Stimulated activated CD4-positive, alpha-beta T cell treated with anti-CD3 and anti-CD28 coated beads, Interleukin-12 subunit alpha, Interleukin-12 subunit beta, amount 100 ng/mL, for 4 hours (primary cell): ENCODE measurements at regions not wholly inside any gene's neighbourhood (a gene's known extent, or its start where the extent isn't known, plus 50 kb on each side); places are given as distances from the start of the nearest gene placed in this dataset.

Experiments
- DNase-seq: peaks from one replicate; pipeline ENCODE4 v3.0.0-alpha.2; 2020

DNA sequence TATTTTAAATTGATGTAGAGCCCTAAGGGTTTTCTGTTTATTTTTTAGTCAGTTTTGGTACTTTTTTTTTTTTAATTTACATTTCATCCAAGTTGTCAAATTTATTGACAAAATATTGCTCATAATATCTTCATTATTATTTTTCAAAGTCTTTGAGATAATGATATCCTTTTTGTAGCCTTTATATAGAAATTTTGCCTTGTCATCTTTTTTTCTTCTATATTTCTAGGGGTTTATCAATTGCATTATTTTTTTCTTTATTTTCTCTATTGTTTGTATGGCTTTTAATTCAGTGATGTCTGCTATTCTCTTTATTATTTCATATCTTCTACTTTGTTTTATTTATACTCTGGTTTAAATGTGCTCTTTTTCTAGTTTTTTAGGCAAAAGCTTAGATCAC is 863.0 kb upstream of the GJE1 start:
- no peak for DNase-seq

DNA sequence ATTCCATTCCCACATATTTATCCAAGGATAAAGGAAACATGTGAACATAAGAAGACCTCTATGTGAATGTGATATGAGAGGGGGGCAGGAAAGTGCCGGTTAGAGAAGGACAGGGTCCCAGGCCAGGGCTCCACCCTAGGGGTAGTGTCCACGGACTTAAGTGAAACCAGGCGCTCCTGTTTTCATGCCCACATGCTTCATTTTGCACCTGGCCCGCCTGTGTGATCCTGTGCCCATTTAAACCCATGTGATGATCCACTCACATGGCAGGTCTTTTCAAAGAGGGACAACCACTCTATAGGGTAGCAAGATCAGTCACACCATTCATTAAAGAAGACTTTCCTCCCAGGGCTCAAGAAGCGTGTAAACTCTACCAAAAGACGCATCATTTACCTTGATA is 865.3 kb upstream of the GJE1 start:
- no peak for DNase-seq

DNA sequence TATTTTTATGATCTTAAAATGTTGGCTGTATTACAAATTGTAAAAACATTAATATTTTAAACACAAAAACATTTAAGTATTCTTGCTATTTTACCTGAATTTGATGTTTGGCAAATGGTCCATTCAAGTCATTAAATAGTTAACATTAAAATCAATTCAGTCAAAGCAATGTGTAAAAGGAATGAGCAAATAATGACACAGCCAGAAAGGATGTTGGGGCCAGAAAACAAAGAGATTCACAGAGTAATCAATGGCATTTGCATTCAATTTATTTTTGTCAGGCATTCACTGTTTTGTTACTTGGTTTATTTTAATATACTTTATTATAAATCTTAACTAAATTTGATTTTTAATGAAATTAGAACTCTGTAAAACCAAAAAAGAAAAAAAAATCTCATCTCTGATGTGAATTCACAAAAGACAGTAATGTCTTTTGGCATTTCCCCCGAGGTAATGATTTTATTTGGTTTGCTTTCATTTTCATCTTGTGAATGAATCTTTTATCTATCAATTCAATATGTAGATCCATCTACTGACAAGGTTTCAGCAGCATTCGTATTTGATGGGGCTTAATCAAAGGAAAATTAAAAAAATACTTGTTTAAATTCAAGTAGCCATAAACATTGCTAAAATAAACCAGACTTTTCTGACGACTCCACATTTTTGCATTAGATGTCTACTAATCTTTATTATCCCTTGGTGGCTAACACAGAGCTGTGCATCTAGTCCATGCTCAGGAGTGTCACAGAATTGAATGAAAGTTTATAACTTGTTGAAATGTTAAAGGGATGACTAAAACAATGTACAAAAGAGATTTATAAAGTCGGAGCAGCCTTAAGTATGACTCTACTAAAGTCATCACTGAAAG is 866.7 kb upstream of the GJE1 start:
- DNase-seq = no peak

DNA sequence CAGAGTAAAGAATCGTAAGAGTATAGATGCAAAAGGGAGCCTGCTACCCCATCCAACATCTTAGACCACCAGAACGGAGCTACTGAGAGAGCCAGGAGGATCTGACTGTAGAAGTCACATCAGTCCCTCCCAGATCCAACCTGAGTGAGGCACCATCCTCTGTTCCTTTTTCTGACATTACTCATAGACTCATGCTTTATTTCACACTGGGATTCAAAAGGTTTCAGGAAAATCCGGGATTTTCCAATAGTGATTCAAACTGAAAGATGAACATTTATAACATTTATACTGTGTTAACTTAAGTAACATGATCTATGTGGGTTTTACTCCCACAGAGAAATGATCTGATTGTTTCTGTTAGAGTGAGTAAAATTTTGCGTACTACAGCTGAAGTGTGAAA is 868.6 kb upstream of the GJE1 start:
- DNase-seq = no peak

DNA sequence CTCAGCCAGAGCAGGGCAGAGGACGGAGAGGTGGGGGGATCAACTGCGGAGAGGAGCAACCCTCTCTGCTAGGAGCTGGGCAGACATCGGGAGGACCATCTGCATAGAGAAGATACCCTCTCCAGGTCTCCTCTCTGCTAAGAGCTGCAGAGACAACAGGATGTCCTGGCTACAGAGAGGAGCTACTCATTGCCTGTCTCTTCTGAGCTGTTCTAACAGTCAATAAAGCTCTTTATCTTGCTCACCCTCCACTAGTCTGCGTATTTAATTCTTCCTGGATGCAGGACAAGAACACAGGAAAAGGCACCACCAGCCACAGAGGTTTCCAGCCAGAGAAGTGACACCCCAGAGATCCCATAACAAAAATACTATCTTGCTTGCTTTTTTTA is 871.1 kb upstream of the GJE1 start:
- no peak for DNase-seq

DNA sequence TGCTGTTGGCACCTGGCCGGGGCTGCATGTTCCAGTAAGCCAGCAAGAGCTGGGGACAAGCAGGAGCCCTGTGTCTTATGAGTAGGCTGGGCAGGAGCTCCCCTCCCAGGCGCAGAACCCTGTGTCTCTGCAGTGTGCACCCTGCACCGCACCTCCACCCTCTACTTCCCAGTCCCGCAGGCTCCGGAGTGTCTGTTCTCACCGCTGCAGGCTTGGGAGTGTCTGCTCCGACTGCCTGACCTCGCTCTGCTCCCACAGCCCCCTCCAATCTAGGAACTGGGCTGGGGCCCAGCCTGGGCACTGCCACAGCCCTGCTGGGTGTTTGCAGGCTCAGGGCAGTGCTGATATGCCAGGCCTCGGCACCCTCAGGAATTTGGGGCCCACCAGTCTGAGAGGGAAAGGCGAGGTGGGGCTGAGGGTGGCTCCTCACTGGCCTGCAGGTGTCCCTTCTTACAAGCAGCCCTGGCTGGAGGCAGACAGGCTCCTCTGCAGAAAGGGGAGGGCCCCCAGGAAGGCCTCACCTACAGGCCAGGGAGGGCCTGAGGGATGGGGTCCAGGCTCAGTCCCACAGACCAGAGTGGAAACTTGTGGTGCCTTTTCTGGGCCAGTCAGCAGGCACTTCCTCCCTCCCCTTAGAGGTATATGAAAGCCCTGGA is 871.6 kb upstream of the GJE1 start:
- no peak for DNase-seq

DNA sequence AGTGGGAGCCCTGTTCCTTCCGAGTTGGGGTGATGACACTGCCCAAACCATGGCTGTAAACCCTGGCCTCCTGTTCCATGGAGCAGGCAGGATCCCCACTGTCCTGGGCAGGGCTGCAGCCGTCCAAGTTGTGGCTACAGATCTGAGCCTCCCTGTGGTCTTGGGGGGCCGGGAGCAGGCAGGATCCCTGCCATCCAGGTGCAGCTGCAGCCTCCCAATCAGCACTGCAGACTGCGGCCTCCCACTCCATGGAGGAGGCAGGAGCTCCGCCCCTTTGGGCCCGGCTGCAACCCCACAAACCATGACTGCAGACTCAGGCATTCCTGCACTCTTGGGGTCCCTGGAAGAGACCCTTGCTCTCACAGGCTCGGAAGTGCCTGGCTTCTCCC is 872.1 kb upstream of the GJE1 start:
- DNase-seq = no peak

DNA sequence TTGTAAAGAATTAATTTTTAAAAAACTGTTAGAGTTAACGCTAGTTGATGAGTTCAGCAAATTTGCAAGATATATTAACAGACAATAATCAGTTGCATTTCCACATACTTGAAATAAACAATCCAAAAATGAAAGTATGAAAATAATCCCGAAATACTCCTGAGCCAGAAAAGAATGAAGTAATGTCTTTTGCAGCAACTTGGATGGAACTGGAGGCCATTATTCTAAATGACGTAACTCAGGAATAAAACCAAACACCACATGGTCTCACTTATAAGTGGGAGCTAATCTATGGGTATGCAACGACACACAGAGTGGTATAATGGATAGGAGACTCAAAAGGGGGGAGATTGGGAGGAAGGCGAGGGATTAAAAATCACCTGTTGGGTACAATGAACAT is 872.9 kb upstream of the GJE1 start:
- DNase-seq = no peak

DNA sequence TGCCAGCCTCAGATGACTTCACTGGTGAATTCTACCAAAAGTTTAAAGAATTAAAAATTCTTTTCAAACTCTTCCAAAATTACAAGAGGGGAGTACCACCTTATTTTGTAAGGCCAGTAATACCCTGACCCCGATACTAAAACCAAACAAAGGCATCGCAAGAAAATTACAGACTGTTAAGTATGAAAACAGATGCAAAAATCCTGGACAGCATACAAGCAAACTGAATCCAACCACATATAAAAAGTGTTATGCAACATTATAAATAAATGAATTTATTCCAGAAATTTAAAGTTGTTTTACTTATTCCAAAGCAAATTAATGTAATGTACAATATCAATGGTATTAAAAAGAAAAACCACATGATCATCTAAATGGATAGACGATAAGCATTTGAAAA is 873.6 kb upstream of the GJE1 start:
- DNase-seq = no peak

DNA sequence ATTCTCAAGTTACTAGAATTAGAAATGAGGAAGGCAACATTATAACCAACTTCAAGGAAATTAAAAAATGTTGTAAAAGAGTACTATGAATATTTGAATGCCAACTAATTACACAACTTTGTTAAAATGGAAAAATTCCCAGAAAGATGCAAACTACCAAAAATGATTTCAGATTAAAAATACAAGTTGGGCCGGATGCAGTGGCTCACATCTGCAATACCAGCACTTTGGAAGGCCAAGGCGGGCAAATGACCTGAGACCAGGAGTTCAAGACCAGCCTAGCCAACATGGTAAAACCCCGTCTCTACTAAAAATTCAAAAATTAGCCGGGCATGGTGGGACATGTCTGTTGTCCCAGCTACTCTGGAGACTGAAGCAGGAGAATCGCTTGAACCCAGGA is 874.2 kb upstream of the GJE1 start:
- DNase-seq = no peak

DNA sequence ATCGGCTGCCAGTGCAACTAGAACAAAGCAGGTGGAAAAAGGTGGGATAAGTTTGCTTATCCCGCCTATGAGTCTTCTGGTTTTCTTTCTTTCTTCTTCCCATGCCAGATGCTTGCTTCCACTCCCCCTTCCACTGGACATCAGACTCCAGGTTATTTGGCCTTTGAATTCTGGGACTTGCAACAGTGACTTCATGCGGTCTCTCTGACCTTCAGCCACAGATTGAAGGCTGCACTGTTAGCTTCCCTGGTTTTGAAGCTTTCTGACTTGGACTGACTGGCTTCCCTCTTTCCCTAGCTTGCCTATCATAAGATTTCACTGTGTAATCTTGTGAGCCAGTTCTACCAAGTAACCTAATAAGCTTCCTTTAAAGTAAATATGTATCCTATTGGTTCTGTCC is 878.4 kb upstream of the GJE1 start:
- DNase-seq = no peak

DNA sequence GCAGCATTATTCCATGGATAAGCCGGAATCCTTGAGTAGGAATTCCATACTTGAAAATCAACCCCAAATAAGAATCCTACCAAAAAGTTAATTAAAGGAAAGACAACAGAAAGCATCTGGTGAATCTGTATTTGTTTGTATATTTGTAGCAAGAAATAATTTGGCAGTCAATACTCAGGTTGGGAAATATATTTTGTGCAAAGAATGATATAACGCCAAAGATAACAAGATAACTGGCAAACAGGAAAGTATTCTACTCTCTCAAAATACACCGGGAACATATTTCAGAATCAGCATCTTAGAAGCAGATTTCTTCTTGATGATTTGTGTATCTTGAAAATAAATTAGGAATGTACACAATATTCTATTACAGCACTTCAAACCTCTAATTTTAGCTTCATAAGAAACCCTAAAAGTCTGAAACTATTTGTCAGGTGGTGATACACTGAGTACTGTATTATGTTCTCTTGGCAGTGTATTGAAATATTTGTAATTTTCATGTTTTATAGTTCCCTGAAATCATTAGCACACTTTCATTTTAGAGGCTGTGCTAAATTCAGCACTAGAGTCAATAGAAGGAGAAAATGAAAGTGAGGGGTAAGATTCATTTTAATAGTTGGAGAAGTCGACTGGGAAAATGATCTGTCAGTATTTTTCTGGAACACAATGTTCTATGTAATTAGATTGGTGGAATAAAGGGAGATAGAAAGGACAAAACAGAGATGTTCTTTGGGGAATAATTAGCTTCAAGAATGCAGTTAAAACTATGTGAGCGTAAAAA is 879.7 kb upstream of the GJE1 start:
- no peak for DNase-seq

DNA sequence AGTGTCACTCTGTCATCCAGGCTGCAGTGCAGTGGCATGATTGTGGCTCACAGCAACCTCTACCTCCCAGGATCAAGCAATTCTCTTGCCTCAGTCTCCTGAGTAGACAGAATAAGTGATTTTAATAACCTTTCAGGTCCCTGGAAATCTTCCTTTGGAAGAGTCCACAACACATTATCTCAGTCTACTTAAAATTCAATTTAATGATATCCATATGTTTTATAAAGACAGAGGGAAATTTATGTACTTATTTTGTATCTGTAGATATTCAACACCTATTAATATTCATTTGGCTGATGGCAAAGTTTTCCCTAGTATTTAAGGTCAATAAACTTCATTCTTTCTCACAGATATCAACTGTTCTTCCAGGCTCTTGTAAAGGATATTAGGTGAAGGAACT is 881.4 kb upstream of the GJE1 start:
- no peak for DNase-seq

DNA sequence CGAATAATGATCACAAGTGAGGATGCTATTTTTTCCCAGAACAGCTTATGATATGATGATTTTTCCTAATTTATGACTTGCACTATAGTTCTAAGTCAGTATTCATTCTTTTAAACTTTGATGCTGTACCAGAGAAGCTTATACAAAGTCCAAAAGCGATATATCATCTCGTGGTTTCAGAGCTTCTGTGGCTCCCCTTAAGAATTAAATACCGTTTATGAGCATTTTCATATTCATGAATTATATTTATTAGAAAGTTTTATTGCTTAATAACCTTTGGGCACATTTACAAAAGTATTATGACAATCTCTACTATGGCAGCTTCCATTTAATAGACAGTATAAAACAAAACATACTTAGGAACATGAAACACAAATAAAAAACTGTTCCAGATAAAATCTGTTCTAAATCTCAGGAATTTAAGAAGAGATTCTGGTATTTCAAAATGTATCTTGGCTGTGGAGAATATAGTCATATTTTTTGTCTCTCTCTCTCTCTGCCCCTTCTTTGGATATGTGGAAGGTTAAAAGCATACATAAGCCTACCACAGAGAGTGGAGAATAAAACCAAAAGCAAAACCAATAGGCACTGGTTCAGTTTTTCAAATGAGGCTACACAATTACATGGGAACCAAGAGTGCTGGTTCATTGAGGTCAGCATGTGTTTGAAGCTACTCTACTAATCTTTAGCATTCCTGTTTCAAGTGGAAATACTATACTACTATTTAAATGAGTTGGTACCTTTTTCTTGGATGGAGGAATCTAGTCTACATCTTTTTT is 884.5 kb upstream of the GJE1 start:
- no peak for DNase-seq

DNA sequence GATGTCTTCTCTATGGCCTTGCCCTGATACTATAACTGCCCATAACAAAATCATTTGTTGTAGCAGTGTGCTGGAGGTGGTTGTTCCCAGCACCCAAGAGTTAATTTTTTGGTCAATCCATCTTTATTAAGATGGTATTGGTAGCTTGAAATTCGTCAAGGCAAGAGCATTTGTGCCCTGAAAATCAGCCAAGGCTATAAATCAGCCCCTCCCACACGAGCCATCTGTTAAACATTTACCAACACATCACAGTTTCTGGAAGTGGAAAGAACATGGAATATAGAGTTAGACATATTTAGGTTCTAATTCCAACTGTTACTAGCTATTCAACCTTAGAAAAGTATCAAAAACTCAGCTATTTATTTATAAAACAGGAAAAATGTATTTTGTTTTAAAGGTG is 888.4 kb upstream of the GJE1 start:
- no peak for DNase-seq

DNA sequence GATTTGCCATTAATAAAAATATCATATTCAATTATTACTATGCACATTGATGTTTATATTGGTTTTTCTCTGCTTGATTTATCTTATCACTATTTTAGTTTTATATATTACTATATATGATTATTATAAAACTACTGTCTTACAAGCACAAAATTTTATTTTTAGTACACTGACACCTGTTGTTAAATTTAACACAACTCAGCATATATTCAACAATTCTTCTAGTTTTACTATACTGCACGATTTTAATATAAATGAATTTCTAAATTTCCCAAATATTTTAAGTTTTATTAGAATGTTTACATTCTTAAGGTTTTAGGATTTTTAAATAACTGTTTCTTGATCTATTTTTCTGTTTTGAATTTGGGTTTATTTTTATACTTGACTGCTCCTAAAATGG is 889.8 kb upstream of the GJE1 start:
- no peak for DNase-seq

DNA sequence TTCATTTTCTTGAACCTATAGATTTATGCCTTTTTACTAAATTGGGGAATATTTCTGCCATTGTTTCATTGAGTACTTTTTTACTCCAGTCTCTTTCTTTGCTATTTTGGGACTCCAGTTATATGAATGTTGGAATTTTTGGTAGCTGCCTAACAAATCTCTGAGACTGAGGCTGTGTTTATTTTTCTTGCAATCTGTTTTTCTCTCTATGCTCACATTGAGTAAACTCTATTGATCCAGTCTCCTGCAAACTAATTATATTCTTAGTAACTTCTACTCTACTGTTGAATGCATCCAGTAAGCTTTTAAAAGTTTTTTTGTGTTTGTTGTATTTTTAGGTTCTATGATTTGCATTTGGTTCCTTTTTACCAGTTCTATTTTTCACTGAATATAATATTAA is 903.4 kb upstream of the GJE1 start:
- no peak for DNase-seq

DNA sequence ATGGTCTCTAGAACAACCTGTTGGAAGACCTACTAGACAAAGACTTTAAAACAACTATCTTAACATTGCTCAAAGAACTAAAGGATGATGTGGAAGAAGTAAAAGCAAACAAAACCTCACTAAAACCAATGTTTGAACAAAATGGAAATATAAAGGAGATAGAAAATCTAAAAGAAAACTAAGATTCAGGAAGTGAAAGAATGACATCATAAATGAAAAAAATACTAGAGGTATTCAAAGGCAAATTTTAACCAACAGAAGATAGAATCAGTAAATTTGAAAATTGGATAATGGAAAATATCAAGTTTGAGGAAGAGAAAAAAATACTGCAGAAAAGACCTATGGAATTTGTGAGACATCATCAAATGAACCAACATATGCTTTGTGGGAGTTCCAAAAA is 914.1 kb upstream of the GJE1 start:
- DNase-seq = no peak

DNA sequence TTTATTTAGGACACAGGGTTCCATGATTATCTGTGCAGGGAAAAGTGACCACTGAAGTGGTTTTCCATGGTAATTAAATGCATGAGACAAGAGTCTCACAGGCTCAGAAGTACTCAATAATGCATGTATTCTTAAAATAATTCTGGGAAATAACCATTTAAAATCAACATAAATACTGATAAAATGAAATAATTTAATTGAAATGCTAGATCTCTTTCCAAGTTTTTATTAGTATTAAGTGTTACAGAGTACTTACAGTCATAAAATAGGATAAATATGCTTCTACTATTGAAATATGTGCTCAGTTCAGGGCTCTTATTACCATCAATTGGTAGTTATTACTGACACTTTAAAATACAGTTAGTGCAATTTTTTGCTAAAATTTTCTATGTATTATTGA is 916.0 kb upstream of the GJE1 start:
- DNase-seq = no peak

DNA sequence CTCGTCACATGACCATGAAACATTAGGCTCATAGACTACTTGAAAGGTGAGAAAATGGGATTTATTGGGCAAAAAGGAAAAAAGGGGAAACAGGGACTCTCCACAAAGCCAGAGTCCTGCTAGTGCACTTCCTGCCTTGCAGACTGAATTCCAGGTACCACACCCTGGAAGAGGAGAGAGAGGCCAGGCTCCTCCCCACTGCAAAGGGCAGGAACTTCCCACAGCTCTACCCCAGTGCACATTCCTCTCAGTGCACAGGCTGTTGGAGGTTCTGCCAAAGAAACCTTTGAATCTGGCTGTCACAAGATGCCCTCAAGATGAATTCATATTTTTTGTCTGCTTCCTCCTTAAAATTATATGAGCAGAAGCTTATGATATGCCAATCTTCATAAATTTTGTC is 920.4 kb upstream of the GJE1 start:
- DNase-seq = no peak

DNA sequence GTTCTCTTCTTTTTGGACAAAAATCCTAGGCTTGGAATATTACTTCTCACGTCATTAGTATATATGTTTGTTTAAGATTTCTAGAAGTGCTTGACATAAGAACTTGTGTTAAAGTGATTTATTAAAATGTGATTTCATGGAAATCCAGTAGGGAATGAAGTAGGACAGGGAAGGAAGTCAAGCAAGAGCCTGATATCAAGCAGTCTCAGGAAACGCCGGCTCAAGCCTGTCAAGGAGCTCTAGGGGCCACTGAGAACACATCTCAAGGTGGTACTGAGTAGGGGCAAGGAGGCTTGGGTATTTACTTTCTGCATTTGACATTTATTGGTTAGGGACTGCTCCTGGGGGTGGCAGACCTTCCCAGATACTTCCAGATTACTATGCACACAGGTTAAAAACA is 920.9 kb upstream of the GJE1 start:
- no peak for DNase-seq

DNA sequence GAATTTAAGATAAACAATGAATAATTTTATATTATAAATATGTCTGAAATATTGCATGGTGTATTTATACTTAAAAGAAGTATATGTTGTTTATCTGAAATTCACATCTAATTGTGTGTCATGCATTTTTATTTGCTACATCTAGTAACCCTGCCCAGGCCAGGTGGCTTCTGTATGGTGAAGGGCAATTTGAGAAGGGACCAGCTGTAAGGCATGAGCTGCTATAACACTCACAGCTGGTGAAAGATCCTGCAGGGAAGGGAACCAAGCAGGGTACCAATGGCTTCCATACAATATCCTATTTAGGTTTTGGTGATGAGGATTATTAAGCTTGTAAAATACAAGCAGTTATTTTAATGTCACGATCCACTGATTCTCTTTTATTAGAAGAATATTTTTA is 921.8 kb upstream of the GJE1 start:
- DNase-seq = no peak

DNA sequence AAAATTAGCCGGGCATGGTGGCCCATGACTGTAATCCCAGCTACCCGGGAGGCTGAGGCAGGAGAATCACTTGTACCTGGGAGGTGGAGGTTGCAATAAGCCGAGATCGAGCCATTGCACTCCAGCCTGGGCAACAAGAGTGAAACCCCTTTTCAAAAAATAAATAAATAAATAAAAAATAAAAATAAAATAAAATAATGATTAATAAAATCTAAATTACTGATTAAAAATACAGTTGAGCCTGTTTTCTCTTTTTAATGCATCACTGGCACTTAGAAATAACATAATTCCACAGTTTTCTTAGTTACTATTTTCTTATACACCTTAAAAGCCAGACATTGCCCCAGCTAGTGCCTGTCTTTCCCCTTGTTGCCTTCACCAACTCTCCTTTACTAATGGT is 922.8 kb upstream of the GJE1 start:
- DNase-seq = no peak
